IMR-90 (cell line): ENCODE measurements at regions not wholly inside any gene's neighbourhood (a gene's known extent, or its start where the extent isn't known, plus 50 kb on each side); places are given as distances from the start of the nearest gene placed in this dataset.

Experiments
- ATAC-seq: fragments of 200-7000 bp; cut with Tn5 transposase; 2 replicates; pipeline ENCODE4 v1.9.1; 2020; ENCODE audit warnings: low read depth, mild to moderate bottlenecking, moderate library complexity
- BruUV-seq: library from RNA; stranded (reverse); fragments of 400-500 nt; replicated peaks from 2 replicates; lab custom pipeline; 2021; lab: Mats Ljungman, UMichigan
- CTCF ChIA-PET: fragments of 300-600 bp; formaldehyde crosslinking; extraction: SDS; loops from one replicate; lab custom pipeline; 2021; ENCODE audit warnings: antibody characterized with exemption; lab: Yijun Ruan, JAX
- POLR2A ChIA-PET: fragments of 300-600 bp; sonication (Branson Sonifier 250); formaldehyde crosslinking; loops from one replicate; lab custom pipeline; 2022; ENCODE audit warnings: antibody characterized with exemption; ENCODE audit not compliant: unreplicated experiment; lab: Charles Lee
- DNase-seq: peaks from one replicate; pipeline ENCODE4 v3.0.0; 2013
- H2AFZ ChIP-seq: replicated peaks from 2 replicates; pipeline ENCODE3; 2013; ENCODE audit warnings: low read length, mild to moderate bottlenecking; ENCODE audit not compliant: poor library complexity
- H2AK5ac ChIP-seq: 2 replicates; pipeline ENCODE4 v1.6.1; 2013; ENCODE audit warnings: low read depth, low read length, inconsistent platforms
- H2AK9ac ChIP-seq: replicated peaks from 2 replicates; pipeline ENCODE3; 2013; ENCODE audit warnings: mild to moderate bottlenecking, low read depth, low read length, moderate library complexity; ENCODE audit not compliant: poor library complexity
- H2BK120ac ChIP-seq: 2 replicates; pipeline ENCODE4 v1.6.1; 2013; ENCODE audit warnings: low read depth, low read length, inconsistent platforms
- H2BK15ac ChIP-seq: 3 replicates; pipeline ENCODE4 v1.6.1; 2013; ENCODE audit warnings: low read depth, low read length, inconsistent platforms
- H2BK20ac ChIP-seq: 2 replicates; pipeline ENCODE4 v1.6.1; 2013; ENCODE audit warnings: low read depth, mild to moderate bottlenecking, inconsistent platforms, low read length, moderate library complexity
- H2BK5ac ChIP-seq: 2 replicates; pipeline ENCODE4 v1.6.1; 2013; ENCODE audit warnings: mild to moderate bottlenecking, low read depth, low read length, inconsistent platforms; ENCODE audit not compliant: poor library complexity, severe bottlenecking
- H3K14ac ChIP-seq: replicated peaks from 2 replicates; pipeline ENCODE4 v1.6.1; 2013; ENCODE audit warnings: low read depth, low read length, inconsistent platforms
- H3K18ac ChIP-seq: 2 replicates; pipeline ENCODE4 v1.6.1; 2013; ENCODE audit warnings: low read depth, low read length, control low read depth
- H3K23ac ChIP-seq: 2 replicates; pipeline ENCODE4 v1.6.1; 2013; ENCODE audit warnings: low read depth, low read length, inconsistent platforms
- H3K27ac ChIP-seq: 2 replicates; pipeline ENCODE4 v1.5.1; 2013; ENCODE audit warnings: mild to moderate bottlenecking, control low read depth, low read length; ENCODE audit not compliant: insufficient read depth
- H3K27me3 ChIP-seq: 2 replicates; pipeline ENCODE4 v1.6.1; 2013; ENCODE audit warnings: low read length; ENCODE audit not compliant: control insufficient read depth, insufficient read depth
- H3K36me3 ChIP-seq: 2 replicates; pipeline ENCODE4 v1.6.1; 2013; ENCODE audit warnings: low read length, mixed read lengths; ENCODE audit not compliant: control insufficient read depth, insufficient read depth
- H3K4ac ChIP-seq: 2 replicates; pipeline ENCODE4 v1.6.1; 2013; ENCODE audit warnings: low read depth, low read length, inconsistent platforms
- H3K4me1 ChIP-seq: 2 replicates; pipeline ENCODE4 v1.6.1; 2013; ENCODE audit warnings: low read length, mixed read lengths; ENCODE audit not compliant: control insufficient read depth, insufficient read depth
- H3K4me2 ChIP-seq: 2 replicates; pipeline ENCODE4 v1.6.1; 2013; ENCODE audit warnings: low read depth, mild to moderate bottlenecking, control low read depth, low read length, moderate library complexity
- H3K4me3 ChIP-seq: 2 replicates; pipeline ENCODE4 v1.5.1; 2013; ENCODE audit warnings: low read depth, mild to moderate bottlenecking, control low read depth, low read length, moderate library complexity; ENCODE audit not compliant: insufficient read depth
- H3K56ac ChIP-seq: 2 replicates; pipeline ENCODE4 v1.6.1; 2013; ENCODE audit warnings: low read length, inconsistent platforms; ENCODE audit not compliant: insufficient read depth; ENCODE audit errors: extremely low read depth
- H3K79me1 ChIP-seq, 2 experiments: 2 replicates each; pipeline ENCODE4 v1.6.1; 2013; ENCODE audit warnings: low read length in 2 of 2, inconsistent platforms in 1 of 2, low read depth in 1 of 2
- H3K9ac ChIP-seq: 2 replicates; pipeline ENCODE4 v1.6.1; 2013; ENCODE audit warnings: low read depth, low read length, control low read depth
- H3K9me1 ChIP-seq: 2 replicates; pipeline ENCODE4 v1.6.1; 2013; ENCODE audit warnings: low read length, inconsistent platforms; ENCODE audit not compliant: insufficient read depth
- H3K9me3 ChIP-seq: 2 replicates; pipeline ENCODE4 v1.6.1; 2013; ENCODE audit warnings: low read length; ENCODE audit not compliant: control insufficient read depth, insufficient read depth
- H4K20me1 ChIP-seq: 2 replicates; pipeline ENCODE4 v1.6.1; 2013; ENCODE audit warnings: low read length, inconsistent platforms; ENCODE audit not compliant: insufficient read depth
- H4K5ac ChIP-seq: 2 replicates; pipeline ENCODE4 v1.6.1; 2013; ENCODE audit warnings: mild to moderate bottlenecking, low read depth, low read length, control low read depth
- H4K8ac ChIP-seq, 2 experiments: 2 replicates each; pipeline ENCODE4 v1.6.1; 2013; ENCODE audit warnings: low read depth in 2 of 2, low read length in 2 of 2, control low read depth in 1 of 2, inconsistent platforms in 1 of 2
- H4K91ac ChIP-seq: 2 replicates; pipeline ENCODE4 v1.6.1; 2013; ENCODE audit warnings: low read depth, low read length, inconsistent platforms; ENCODE audit not compliant: insufficient read depth
- MAFK ChIP-seq: IDR thresholded peaks from 2 replicates; pipeline ENCODE4 v1.6.1; 2012; ENCODE audit warnings: low read depth, low read length, improper control_type of control experiment
- RCOR1 ChIP-seq: IDR thresholded peaks from 2 replicates; pipeline ENCODE4 v1.6.1; 2012; ENCODE audit warnings: mild to moderate bottlenecking, low read length, improper control_type of control experiment; ENCODE audit not compliant: insufficient replicate concordance
- WGBS, 2 experiments: methylation state at CpG; one replicate each; pipeline versions ENCODE4 v1.1.5 to v1.1.7; 2013; ENCODE audit warnings: missing lambda C conversion rate in 2 of 2; ENCODE audit not compliant: insufficient read length in 1 of 2; ENCODE audit errors: extremely low coverage in 2 of 2; 5-methylcytosine and 5-hydroxymethylcytosine counted together
- dilution Hi-C: fragments of 300-500 bp; cut with HindIII; formaldehyde crosslinking; loops from one replicate; pipeline ENCODE4 v1.14.3; 2018; ENCODE audit warnings: low sequenced_read_pairs; ENCODE audit not compliant: unreplicated experiment
- in situ Hi-C: fragments of 300-500 bp; cut with MboI; formaldehyde crosslinking; loops from 3 replicates; pipeline ENCODE4 v1.14.3; 2019; ENCODE audit warnings: low sequenced_read_pairs, inconsistent platforms, mixed read lengths
- intact Hi-C: fragments of 100-400 bp; cut with micrococcal nuclease; formaldehyde crosslinking; loops from 2 replicates; pipeline ENCODE4 v1.10.0; 2022

- Histone ChIP-seq H2BK20ac (no peak overlapping the region), H3K9me3 (no peaks in the 10 kb centered on the region), H3K36me3 (no peaks in the 10 kb centered on the region), H3K14ac (no peak overlapping the region), H4K5ac (no peak overlapping the region), H3K18ac (no peak overlapping the region), H2AFZ (no peak overlapping the region), H4K8ac (no peak overlapping the region), H2BK5ac (no peak overlapping the region), H3K27me3 (no peaks in the 10 kb centered on the region), H3K23ac (no peak overlapping the region), H3K56ac (no peak overlapping the region), H2BK15ac (no peak overlapping the region), H3K4me2 (no peak overlapping the region), H3K9me1 (no peaks in the 10 kb centered on the region), H3K4ac (no peak overlapping the region), H3K79me1 (no peaks in the 10 kb centered on the region), H2AK5ac (no peak overlapping the region), H4K20me1 (no peaks in the 10 kb centered on the region), H2BK120ac (no peak overlapping the region), H2AK9ac (no peak overlapping the region), H3K4me1 (no peaks in the 10 kb centered on the region), H3K27ac (no peak overlapping the region), H3K4me3 (no peak overlapping the region), H4K91ac (no peak overlapping the region), H3K9ac (no peak overlapping the region)
- BruUV-seq = no TSS peak
- no peak; the same call in 1 of the 2 replicates for ATAC-seq
- WGBS, 2 experiments = no CpG with 5 or more reads among the region's 1 CpG
- CTCF ChIA-PET = no interaction called here
- TF ChIP-seq RCOR1 (no peak), MAFK (no peak)
- no peak for DNase-seq
- in situ Hi-C loops = no loop called here
- intact Hi-C loops = no loop called here
- POLR2A ChIA-PET = no interaction called here
- dilution Hi-C loops = no loop called here
Observed at GRCh38 chr2:51758081-51758480, 726.1 kb upstream of the NRXN1 start.
